22Rv1 (cell line): ENCODE measurements at regions not wholly inside any gene's neighbourhood (a gene's known extent, or its start where the extent isn't known, plus 50 kb on each side); places are given as distances from the start of the nearest gene placed in this dataset.

Experiments
- H3K27ac ChIP-seq: fragments of 450-650 bp; 2 replicates; pipeline ENCODE4 v1.5.1; 2017
- ZFX ChIP-seq: fragments of 450-650 bp; IDR thresholded peaks from 2 replicates; pipeline ENCODE4 v1.6.1; 2017; ENCODE audit warnings: antibody characterized with exemption, borderline replicate concordance
- TF ChIP-seq, protein P1 (sequence below): fragments of 450-650 bp; IDR thresholded peaks from 2 replicates; pipeline ENCODE4 v1.5.1; 2017; ENCODE audit warnings: mild to moderate bottlenecking

DNA sequence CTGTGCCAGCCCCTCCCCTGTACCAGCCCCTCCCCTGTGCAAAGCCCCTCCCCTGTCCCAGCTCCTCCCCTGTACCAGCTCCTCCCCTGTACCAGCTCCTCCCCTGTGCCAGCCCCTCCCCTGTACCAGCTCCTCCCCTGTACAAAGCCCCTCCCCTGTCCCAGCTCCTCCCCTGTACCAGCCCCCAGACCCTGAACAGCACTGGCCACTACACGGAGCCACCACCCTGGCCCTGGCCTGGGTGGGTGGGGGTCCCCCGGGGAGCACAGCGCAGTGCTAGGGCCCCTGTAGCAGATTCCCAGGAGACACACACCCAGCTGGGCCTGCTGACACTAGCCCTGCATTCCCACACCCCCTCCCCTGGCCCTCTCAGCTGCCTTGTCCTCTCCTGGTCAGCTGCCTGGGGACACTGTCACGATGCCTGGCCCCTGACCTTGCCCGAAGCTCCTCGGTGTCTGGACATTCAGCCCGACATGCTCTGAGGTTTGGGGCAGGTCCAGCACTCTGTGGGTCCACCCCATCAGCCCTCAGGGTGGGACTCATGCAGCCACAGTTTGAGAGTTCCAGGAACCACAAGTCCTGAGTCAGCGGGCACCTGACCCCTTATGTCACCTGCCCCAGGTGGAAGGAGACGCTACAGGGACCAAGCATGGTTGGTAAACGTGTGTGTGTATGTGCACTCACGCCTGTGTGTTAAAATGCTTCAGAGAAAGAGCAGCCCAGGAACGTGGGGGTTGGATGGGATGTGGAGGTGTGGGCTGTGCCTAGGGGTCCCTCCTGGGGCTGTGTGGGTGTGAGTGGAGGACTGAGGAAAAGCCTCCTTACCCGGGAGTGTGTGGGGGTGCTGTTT lies 114.2 kb downstream of the METRNL start:
- no peak for TF ChIP-seq ZFX
- TF ChIP-seq, protein P1, sequence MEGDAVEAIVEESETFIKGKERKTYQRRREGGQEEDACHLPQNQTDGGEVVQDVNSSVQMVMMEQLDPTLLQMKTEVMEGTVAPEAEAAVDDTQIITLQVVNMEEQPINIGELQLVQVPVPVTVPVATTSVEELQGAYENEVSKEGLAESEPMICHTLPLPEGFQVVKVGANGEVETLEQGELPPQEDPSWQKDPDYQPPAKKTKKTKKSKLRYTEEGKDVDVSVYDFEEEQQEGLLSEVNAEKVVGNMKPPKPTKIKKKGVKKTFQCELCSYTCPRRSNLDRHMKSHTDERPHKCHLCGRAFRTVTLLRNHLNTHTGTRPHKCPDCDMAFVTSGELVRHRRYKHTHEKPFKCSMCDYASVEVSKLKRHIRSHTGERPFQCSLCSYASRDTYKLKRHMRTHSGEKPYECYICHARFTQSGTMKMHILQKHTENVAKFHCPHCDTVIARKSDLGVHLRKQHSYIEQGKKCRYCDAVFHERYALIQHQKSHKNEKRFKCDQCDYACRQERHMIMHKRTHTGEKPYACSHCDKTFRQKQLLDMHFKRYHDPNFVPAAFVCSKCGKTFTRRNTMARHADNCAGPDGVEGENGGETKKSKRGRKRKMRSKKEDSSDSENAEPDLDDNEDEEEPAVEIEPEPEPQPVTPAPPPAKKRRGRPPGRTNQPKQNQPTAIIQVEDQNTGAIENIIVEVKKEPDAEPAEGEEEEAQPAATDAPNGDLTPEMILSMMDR, result no peak
- no peak overlapping the region for H3K27ac ChIP-seq

DNA sequence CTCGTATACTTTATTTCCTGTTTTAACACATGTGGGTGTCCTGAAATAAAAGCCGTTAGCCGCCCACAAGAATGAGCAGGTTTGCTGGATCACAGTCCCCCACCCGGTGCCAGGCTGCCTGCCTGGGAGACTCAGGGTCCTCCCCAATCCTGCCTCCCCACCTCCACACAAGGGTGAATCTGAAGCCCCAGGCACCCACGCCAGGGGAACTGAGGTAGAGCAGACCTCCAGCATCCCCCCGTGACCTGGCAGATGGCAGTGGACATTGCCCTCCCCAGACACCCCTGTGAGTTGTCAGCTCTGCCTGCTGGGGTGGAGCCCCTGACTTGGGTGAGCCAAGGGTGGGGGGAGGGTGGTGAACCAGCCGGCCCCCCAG lies 114.8 kb downstream of the METRNL start:
- no peak overlapping the region for H3K27ac ChIP-seq
- TF ChIP-seq ZFX, result no peak
- TF ChIP-seq, protein P1, result no peak

DNA sequence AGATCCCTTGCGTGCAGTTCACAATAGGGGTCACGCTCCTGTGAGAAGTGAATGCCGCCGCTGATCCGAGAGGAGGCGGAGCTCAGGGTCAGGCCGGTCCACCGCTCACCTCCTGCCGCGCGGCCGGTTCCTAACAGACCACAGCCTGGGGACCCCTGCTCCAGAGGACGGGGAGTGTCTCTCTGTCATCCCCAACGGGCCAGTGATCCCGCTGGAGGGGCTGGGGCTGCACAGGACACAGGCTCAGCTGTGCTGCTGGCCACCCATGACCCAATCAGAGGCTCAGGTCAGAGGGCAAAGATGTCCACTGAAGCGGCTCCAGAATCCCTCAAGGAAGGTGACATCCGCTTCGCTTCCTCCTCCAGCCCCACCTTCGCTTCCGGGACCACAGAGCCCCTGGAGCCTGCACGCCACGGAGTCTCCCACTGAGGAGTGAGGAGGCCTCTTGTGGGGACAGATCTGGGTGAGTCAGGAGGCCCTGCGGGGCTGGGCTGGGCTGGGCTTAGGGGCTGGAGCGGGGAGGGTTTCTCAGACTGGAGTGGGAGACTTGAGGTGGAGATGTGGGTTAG lies 115.4 kb downstream of the METRNL start:
- H3K27ac ChIP-seq, result no peak overlapping the region
- no peak for TF ChIP-seq ZFX
- TF ChIP-seq, protein P1, result no peak

DNA sequence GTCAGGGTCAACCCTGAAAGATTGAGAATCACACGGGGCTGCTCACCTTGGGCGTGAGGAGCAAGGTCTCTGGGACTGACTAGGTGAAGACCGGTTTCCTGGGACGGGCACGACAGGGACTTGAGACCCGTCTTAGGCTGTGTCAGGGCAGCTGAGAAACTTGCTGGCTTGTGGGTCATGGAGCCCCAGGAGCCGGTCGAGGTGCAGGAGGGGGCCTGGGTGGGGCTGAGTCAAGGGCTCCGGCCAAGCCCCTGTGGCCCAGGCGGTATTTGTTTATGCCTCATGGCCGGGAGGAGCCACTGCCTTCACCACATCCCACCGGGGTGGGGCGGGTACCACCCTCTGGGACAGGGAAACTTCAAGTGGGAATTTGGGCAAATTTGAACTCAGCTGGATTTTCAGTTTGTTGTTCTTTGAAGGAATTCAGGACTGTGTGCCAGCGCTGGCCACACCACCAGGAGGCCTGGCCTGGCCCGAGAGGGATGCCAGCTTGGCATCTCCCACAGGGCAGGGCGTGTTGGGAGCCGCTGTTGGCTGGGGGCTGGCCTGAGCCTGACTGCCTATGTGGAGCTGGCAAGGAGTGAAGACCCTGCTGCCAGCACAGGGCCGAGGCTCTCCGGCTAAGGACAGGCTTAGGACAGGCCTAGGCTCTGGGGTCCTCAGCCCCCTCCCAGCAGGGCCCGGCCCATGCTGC lies 116.1 kb downstream of the METRNL start:
- no peak overlapping the region for H3K27ac ChIP-seq
- TF ChIP-seq, protein P1, result no peak
- no peak for TF ChIP-seq ZFX

DNA sequence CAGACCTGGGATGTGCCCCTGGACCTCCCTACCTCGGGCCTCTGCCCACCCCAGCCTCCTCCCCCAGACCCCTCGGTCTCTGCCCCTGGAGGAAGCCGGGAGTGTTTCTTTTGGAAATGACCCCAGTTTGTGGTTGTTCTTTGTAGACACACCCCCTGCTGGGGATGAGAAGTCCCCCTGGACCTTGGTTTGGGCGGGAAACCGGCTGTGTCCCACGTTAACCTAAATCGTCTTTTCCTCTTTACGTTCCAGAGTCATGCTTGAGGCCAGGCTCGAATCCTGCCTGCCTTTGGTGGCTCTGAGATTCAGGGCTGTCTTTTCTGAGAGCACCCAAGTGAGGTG lies 116.6 kb downstream of the METRNL start:
- TF ChIP-seq ZFX, result no peak
- TF ChIP-seq, protein P1, result no peak
- H3K27ac ChIP-seq, result no peak overlapping the region

DNA sequence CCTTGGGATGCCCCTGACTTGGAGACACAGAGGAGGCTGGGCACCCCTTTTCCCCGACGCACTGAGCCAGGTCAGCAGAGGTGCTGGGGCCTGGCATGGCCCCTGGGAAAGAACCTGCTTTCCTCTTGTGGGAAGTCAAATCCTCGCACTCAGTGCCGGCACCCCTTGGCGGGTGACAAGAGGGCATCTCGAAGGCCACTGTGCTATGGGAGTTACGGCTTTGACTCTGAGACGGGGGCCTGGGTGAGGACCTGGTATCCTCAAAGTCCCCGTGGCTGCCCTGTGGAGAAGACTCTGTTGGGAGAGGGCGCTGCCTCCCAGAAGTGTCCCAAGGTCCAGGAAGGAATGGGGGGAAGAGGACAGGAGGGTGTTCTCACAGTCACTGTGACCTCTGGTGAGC lies 117.0 kb downstream of the METRNL start:
- H3K27ac ChIP-seq, result no peak overlapping the region
- TF ChIP-seq, protein P1, result no peak
- TF ChIP-seq ZFX, result no peak
